Aorta (tissue), 5 donors: ENCODE measurements at regions not wholly inside any gene's neighbourhood (a gene's known extent, or its start where the extent isn't known, plus 50 kb on each side); places are given as distances from the start of the nearest gene placed in this dataset.

Experiments used
- ATAC-seq: fragments of 200-7000 bp; cut with Tn5 transposase; one replicate; pipeline ENCODE4 v1.9.1; 2022; ENCODE audit warnings: moderate library complexity; ENCODE audit not compliant: low FRiP score
- DNase-seq, 2 donors: peaks; one replicate each; pipeline ENCODE4 v3.0.0-alpha.2; 2020
- H3K27ac ChIP-seq, 2 donors: one replicate each; pipeline ENCODE4 v1.5.1; 2013; ENCODE audit warnings: low read length in 2 of 2, mild to moderate bottlenecking in 2 of 2, moderate library complexity in 2 of 2, control low read depth in 1 of 2, inconsistent platforms in 1 of 2, low read depth in 1 of 2
- H3K27me3 ChIP-seq, 2 donors: one replicate each; pipeline ENCODE4 v1.6.1; 2013; ENCODE audit warnings: control low read depth in 1 of 2, low read length in 1 of 2, mild to moderate bottlenecking in 1 of 2, moderate library complexity in 1 of 2; ENCODE audit not compliant: insufficient read depth in 2 of 2, control insufficient read depth in 1 of 2
- H3K36me3 ChIP-seq, 2 donors: one replicate each; pipeline ENCODE4 v1.6.1; 2013; ENCODE audit warnings: control low read depth in 1 of 2, low read length in 1 of 2, mild to moderate bottlenecking in 1 of 2; ENCODE audit not compliant: insufficient read depth in 2 of 2, control insufficient read depth in 1 of 2
- H3K4me1 ChIP-seq, 2 donors: one replicate each; pipeline ENCODE4 v1.6.1; 2013; ENCODE audit warnings: low read length in 2 of 2, control low read depth in 1 of 2, mild to moderate bottlenecking in 1 of 2, moderate library complexity in 1 of 2; ENCODE audit not compliant: insufficient read depth in 2 of 2, control insufficient read depth in 1 of 2
- H3K4me3 ChIP-seq, 2 donors: one replicate each; pipeline ENCODE4 v1.5.1; 2013; ENCODE audit warnings: low read length in 2 of 2, control low read depth in 1 of 2, mild to moderate bottlenecking in 1 of 2
- H3K9me3 ChIP-seq: one replicate; pipeline ENCODE4 v1.6.1; 2013; ENCODE audit warnings: mild to moderate bottlenecking, low read length; ENCODE audit not compliant: control insufficient read depth
- WGBS, 2 donors: extraction: QIAGEN DNeasy Blood & Tissue Kit; methylation state at CpG; one replicate each; pipeline ENCODE4 v1.1.7; 2013; 5-methylcytosine and 5-hydroxymethylcytosine counted together
- intact Hi-C, 2 donors: fragments of 100-400 bp; cut with DNase I; formaldehyde crosslinking; loops; one replicate each; pipeline versions ENCODE4 v1.14.2 to v1.15.0; 2022
- donor health status: healthy with polysubstance abuse.
- donor health status: Bipolar disorder and iron deficiency.
- donor health status: DM: no; HTN: no; CAD: no.
- donor health status: DM: no; HTN: no; CAD: no.
- donor health status: DM: yes; HTN: yes; CAD: no.

GRCh38 chr9:129368444-129368978 lies 190.4 kb upstream of the IER5L start:
- H3K9me3 ChIP-seq = no peaks in the 10 kb centered on the region
- H3K4me3 ChIP-seq = no peak overlapping the region
- 93 to 94% methylated on average over 6 of the region's 6 CpGs for WGBS, 2 donors
- H3K27ac ChIP-seq = no peak overlapping the region
- ATAC-seq = no peak
- intact Hi-C loops = no loop called here
- H3K4me1 ChIP-seq = no peaks in the 10 kb centered on the region
- H3K36me3 ChIP-seq = no peaks in the 10 kb centered on the region
- DNase-seq = peak; percentile 8 to 28
- no peaks in the 10 kb centered on the region for H3K27me3 ChIP-seq

GRCh38 chr9:129367287-129367686 lies 189.2 kb upstream of the IER5L start:
- Histone ChIP-seq H3K9me3 (no peaks in the 10 kb centered on the region), H3K4me3 (no peak overlapping the region), H3K4me1 (no peaks in the 10 kb centered on the region), H3K36me3 (no peaks in the 10 kb centered on the region), H3K27ac (no peak overlapping the region), H3K27me3 (no peaks in the 10 kb centered on the region)
- ATAC-seq (no peak), DNase-seq (peak; percentile 6 to 37)
- intact Hi-C loops = no loop called here
- 94 to 96% methylated on average over 5 of the region's 5 CpGs for WGBS, 2 donors

DNA sequence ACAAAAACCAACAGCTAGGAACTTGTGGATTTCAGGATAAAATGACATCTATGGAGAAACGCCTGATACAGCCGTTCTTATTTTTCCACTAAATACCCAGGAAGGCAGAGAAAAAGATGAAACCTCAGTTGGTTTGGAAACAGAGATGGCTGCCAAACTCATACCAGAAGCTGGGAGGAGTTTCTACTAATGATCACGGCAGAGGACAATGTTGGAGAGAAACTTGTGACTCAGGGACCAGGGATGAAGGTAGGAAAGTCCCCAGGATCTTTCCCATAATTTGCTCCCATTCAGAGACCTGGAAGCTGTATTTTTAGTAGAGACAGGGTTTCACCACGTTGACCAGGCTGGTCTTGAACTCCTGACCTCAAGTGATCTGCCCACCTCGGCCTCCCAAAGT lies 187.1 kb upstream of the IER5L start:
- no peak for ATAC-seq
- 44 to 49% methylated on average over 5 of the region's 5 CpGs for WGBS, 2 donors
- no peak overlapping the region for H3K4me3 ChIP-seq

DNA sequence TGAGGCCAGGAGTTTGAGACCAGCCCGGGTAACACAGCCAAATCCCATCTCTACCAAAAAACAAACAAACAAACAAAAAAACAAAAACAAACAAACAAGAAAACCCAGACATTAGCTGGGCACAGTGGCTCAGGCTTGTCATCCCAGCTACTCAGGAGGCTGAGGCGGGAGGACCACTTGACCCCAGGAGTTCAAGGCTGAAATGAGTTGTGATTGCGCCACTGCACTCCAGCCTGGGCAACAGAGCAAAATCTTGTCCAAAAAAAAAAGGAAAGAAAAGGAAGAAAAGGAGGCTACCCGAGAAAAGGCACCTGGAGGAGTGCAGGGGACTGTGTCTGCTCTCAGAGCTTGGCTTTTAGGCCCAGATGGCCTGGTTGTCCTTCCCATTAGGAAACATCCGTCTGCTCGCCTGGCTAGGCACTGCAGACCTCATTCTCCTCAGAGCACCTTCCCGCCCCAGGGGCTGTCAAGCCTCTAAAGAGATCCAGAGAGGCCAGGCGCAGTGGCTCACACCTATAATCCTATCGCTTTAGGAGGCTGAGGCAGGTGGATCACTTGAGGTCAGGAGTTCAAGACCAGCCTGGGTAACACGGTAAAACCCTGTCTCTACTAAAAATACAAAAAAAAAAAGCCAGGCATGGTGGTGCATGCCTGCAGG lies 185.3 kb upstream of the IER5L start:
- ATAC-seq (no peak), DNase-seq (peak; percentile 22 to 32)
- Histone ChIP-seq H3K4me3 (no peak overlapping the region), H3K36me3 (no peaks in the 10 kb centered on the region), H3K27me3 (no peaks in the 10 kb centered on the region), H3K27ac (no peak overlapping the region), H3K9me3 (no peaks in the 10 kb centered on the region), H3K4me1 (no peaks in the 10 kb centered on the region)
- intact Hi-C loops = no loop called here
- 93 to 95% methylated on average over 10 of the region's 10 CpGs for WGBS, 2 donors

More for the DNA sequence above, 187.1 kb upstream of the IER5L start:
- intact Hi-C loops = no loop called here
- Histone ChIP-seq H3K36me3 (no peaks in the 10 kb centered on the region), H3K9me3 (no peaks in the 10 kb centered on the region), H3K4me1 (no peaks in the 10 kb centered on the region), H3K27me3 (no peaks in the 10 kb centered on the region), H3K27ac (no peak overlapping the region)
- no peak for DNase-seq

DNA sequence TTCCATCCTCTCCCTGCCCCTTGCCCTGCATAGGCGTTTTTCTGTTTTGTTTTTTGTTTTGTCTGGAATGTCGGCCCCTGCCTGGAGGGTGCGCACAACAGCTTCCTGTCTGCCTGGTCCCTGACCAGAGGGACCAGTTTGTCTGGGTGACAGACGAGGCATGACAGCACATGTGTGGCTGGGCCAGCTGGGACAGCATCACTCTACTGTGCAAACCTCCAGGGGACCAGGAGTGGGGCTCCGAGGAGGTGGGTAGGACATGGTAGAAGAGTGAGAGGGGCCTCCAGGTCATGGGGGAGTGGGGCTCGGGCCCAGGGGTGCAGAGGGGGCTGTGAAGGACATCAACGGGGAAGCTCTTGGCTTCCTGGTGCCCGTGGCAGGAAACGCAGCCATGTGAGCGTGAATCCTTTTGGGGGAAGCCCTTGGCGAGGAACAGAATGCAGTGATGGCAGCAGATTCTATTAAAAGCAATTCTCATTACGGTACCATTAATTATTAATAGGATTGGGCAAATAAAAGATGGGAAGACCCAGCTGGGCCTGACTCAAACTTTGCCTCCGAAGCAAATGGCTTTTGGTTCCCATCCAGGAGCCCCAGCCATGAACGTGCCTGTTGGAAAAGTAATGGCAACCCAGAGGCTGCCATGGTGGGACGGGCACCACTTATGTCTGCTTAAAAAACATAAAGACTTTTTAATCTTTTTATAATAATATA lies 184.4 kb upstream of the IER5L start:
- H3K4me3 ChIP-seq = no peak overlapping the region
- no peak overlapping the region for H3K27ac ChIP-seq
- 71 to 76% methylated on average over 15 of the region's 15 CpGs for WGBS, 2 donors
- no peaks in the 10 kb centered on the region for H3K36me3 ChIP-seq
- H3K9me3 ChIP-seq = no peaks in the 10 kb centered on the region
- intact Hi-C loops = no loop called here
- H3K27me3 ChIP-seq = no peaks in the 10 kb centered on the region
- H3K4me1 ChIP-seq = no peaks in the 10 kb centered on the region
- DNase-seq (peak in 1 of 2 donors; percentile 45), ATAC-seq (no peak)

DNA sequence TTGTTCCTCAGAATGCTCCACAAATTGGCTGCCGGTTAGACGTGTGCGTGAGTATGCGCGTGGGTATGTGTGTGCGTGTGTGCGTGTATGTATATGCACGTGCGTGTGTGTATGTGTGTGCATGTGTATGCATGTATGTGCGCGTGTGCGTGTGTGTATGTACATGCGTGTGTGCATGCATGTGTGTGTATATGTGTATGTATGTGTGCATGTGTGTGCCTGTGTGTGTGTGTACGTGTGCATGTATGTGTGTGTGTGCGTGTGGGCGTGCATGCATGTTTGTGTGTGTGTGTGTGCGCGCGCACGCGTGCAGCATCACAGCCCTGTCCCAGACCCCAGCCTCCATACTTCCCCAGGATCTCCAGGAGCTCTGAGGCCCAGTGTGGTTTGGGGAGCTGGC lies 183.1 kb upstream of the IER5L start:
- ATAC-seq (no peak), DNase-seq (peak in 1 of 2 donors; percentile 18)
- intact Hi-C loops = no loop called here
- Histone ChIP-seq H3K27me3 (no peaks in the 10 kb centered on the region), H3K4me1 (no peaks in the 10 kb centered on the region), H3K4me3 (no peak overlapping the region), H3K27ac (no peak overlapping the region), H3K36me3 (no peaks in the 10 kb centered on the region), H3K9me3 (no peaks in the 10 kb centered on the region)
- 95 to 96% methylated on average over 21 of the region's 21 CpGs for WGBS, 2 donors

DNA sequence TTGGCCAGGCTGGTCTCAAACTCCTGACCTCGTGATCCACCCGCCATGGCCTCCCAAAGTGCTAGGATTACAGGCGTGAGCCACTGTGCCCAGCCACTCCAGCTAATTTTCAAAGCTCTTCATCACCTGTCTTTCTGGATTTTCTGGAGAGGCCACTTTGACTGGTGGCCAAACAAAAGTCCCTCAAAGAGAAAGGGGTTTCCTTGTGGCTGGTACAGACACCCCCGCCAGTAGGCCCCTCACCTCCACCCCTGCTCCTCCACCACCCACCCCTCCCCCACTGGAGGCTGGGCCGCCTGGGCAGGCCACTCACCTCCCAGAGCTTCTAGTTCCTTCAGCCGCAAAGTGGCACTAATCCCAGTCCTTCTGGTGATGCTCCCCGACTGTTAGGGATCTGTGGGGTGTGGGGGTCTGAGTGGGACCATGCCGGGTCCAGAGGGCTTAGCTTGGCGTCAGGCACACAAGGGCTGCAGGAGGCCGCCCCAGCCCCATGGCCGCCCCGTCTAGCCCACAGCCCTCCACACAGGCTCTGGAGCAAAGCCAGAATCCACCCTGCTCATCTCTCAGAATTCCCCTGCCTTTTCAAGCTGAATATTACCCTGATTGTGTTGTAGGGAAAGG lies 182.0 kb upstream of the IER5L start:
- DNase-seq (peak in 1 of 2 donors; percentile 33), ATAC-seq (no peak)
- H3K36me3 ChIP-seq = no peaks in the 10 kb centered on the region
- 67 to 76% methylated on average over 12 of the region's 12 CpGs for WGBS, 2 donors
- no peak overlapping the region for H3K4me3 ChIP-seq
- no peaks in the 10 kb centered on the region for H3K4me1 ChIP-seq
- H3K27ac ChIP-seq = no peak overlapping the region
- intact Hi-C loops = no loop called here
- no peaks in the 10 kb centered on the region for H3K27me3 ChIP-seq
- H3K9me3 ChIP-seq = peaks cover 3% of the 10 kb centered on the region

DNA sequence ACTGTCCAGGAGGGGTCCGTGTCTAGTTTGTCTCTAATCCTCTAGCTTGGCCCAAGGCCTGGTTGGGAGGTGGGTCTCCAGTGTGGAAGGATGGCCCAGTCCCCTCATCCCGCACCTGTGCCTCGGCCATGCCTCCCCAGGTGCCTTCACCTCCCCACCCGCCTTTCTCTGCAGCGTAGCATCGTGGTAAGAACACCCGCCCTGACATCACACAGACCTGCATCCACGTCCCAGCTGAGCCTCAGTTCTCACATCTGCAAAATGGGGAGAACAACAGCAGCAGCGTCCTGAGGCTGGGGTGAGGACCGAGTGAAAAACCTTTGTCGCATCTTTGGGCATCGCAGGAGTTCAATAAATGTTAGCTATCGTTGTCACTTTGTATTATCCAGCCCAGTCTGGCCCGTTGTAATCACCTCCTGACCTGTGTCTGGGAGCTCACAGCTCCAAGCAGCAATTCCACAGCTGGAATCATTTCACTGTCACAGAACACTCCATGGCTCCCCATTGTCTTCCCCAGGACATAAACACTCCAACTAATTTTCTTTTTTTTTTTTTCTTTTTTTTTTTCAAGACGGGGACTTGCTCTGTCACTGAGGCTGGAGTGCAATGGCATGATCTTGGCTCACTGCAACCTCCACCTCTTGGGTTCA lies 181.2 kb upstream of the IER5L start:
- Histone ChIP-seq H3K9me3 (peaks cover 3% of the 10 kb centered on the region), H3K4me3 (no peak overlapping the region), H3K27me3 (no peaks in the 10 kb centered on the region), H3K36me3 (no peaks in the 10 kb centered on the region), H3K4me1 (no peaks in the 10 kb centered on the region), H3K27ac (no peak overlapping the region)
- ATAC-seq (no peak), DNase-seq (peak in 1 of 2 donors; percentile 21)
- 92 to 96% methylated on average over 15 of the region's 15 CpGs for WGBS, 2 donors
- intact Hi-C loops = no loop called here
